Left ventricle myocardium inferior (tissue), 1 donor: ENCODE measurements at regions not wholly inside any gene's neighbourhood (a gene's known extent, or its start where the extent isn't known, plus 50 kb on each side); places are given as distances from the start of the nearest gene placed in this dataset.

ENCODE experiments used
- DNase-seq: peaks from one replicate; pipeline ENCODE4 v3.0.0-alpha.2; 2020
- H3K27ac ChIP-seq: fragments of 200-600 bp; replicated peaks from 2 replicates; pipeline ENCODE4 v1.8.0; 2021
- H3K27me3 ChIP-seq: fragments of 200-600 bp; 2 replicates; pipeline ENCODE4 v1.8.0; 2021; ENCODE audit warnings: low read depth
- H3K36me3 ChIP-seq: fragments of 200-600 bp; 2 replicates; pipeline ENCODE4 v1.8.0; 2021
- H3K4me1 ChIP-seq: fragments of 200-600 bp; 2 replicates; pipeline ENCODE4 v1.8.0; 2021
- H3K4me3 ChIP-seq: fragments of 200-600 bp; 2 replicates; pipeline ENCODE4 v1.8.0; 2021; ENCODE audit warnings: mild to moderate bottlenecking, moderate library complexity
- H3K9me3 ChIP-seq: fragments of 200-600 bp; replicated peaks from 2 replicates; pipeline ENCODE4 v1.8.0; 2021
- CTCF ChIP-seq: fragments of 200-600 bp; IDR thresholded peaks from 2 replicates; pipeline ENCODE4 v1.8.0; 2021; ENCODE audit warnings: antibody characterized with exemption, mild to moderate bottlenecking, borderline replicate concordance
- intact Hi-C: fragments of 100-400 bp; cut with micrococcal nuclease; formaldehyde crosslinking; loops from one replicate; pipeline ENCODE4 v1.11.0; 2022
- donor health status: DM: no; HTN: yes; CAD: no; lungs with severe emphysema.

- H3K36me3 ChIP-seq = no peaks in the 10 kb centered on the region
- H3K27ac ChIP-seq = no peak overlapping the region
- peaks cover 5% of the 10 kb centered on the region for H3K4me1 ChIP-seq
- H3K27me3 ChIP-seq = peaks cover 29% of the 10 kb centered on the region
- no peaks in the 10 kb centered on the region for H3K9me3 ChIP-seq
- no peak for DNase-seq
- TF ChIP-seq CTCF = no peak
- intact Hi-C loops = no loop called here
- no peak overlapping the region for H3K4me3 ChIP-seq
These were observed 128.7 kb downstream of the C5orf15 start for GRCh38 chr5:133839721-133840120.

- Histone ChIP-seq H3K4me1 (peaks cover 5% of the 10 kb centered on the region), H3K4me3 (no peak overlapping the region), H3K27ac (no peak overlapping the region), H3K9me3 (no peaks in the 10 kb centered on the region), H3K27me3 (peaks cover 29% of the 10 kb centered on the region), H3K36me3 (no peaks in the 10 kb centered on the region)
- DNase-seq = no peak
- no peak for TF ChIP-seq CTCF
- intact Hi-C loops = no loop called here
These were observed 129.3 kb downstream of the C5orf15 start for GRCh38 chr5:133839090-133839489.

- Histone ChIP-seq H3K4me3 (no peak overlapping the region), H3K36me3 (no peaks in the 10 kb centered on the region), H3K9me3 (no peaks in the 10 kb centered on the region), H3K27me3 (peaks cover 29% of the 10 kb centered on the region), H3K4me1 (peaks cover 5% of the 10 kb centered on the region), H3K27ac (no peak overlapping the region)
- DNase-seq = no peak
- no peak for TF ChIP-seq CTCF
- intact Hi-C loops = no loop called here
These were observed 130.1 kb downstream of the C5orf15 start for GRCh38 chr5:133838286-133838685.

- H3K27ac ChIP-seq = no peak overlapping the region
- no peaks in the 10 kb centered on the region for H3K9me3 ChIP-seq
- H3K36me3 ChIP-seq = no peaks in the 10 kb centered on the region
- no peaks in the 10 kb centered on the region for H3K4me1 ChIP-seq
- H3K4me3 ChIP-seq = no peak overlapping the region
- no peak for TF ChIP-seq CTCF
- H3K27me3 ChIP-seq = peaks cover 21% of the 10 kb centered on the region
- no peak for DNase-seq
- intact Hi-C loops = no loop called here
These were observed 136.8 kb downstream of the C5orf15 start for GRCh38 chr5:133831491-133832224.

- no peak for TF ChIP-seq CTCF
These were observed 137.5 kb downstream of the C5orf15 start for GRCh38 chr5:133830911-133831310.

More at GRCh38 chr5:133830911-133831310, 137.5 kb downstream of the C5orf15 start:
- Histone ChIP-seq H3K9me3 (peaks cover 3% of the 10 kb centered on the region), H3K4me1 (no peaks in the 10 kb centered on the region), H3K27me3 (peaks cover 27% of the 10 kb centered on the region), H3K36me3 (no peaks in the 10 kb centered on the region), H3K27ac (no peak overlapping the region), H3K4me3 (no peak overlapping the region)
- intact Hi-C loops = no loop called here
- DNase-seq = no peak
